Loucy (cell line): ENCODE measurements at regions not wholly inside any gene's neighbourhood (a gene's known extent, or its start where the extent isn't known, plus 50 kb on each side); places are given as distances from the start of the nearest gene placed in this dataset.

Experiments used
- EZH2phosphoT487 ChIP-seq: fragments of 200-600 bp; IDR thresholded peaks from 2 replicates; pipeline ENCODE4 v1.6.1; 2018; ENCODE audit warnings: antibody characterized with exemption, mild to moderate bottlenecking, moderate library complexity, borderline replicate concordance
- TF ChIP-seq, protein P1 (sequence below): fragments of 200-600 bp; sonication (generic); conservative IDR thresholded peaks from 2 replicates; pipeline ENCODE4 v1.5.1; 2014; ENCODE audit warnings: mild to moderate bottlenecking, antibody characterized with exemption, low read length

- TF ChIP-seq, protein P1, sequence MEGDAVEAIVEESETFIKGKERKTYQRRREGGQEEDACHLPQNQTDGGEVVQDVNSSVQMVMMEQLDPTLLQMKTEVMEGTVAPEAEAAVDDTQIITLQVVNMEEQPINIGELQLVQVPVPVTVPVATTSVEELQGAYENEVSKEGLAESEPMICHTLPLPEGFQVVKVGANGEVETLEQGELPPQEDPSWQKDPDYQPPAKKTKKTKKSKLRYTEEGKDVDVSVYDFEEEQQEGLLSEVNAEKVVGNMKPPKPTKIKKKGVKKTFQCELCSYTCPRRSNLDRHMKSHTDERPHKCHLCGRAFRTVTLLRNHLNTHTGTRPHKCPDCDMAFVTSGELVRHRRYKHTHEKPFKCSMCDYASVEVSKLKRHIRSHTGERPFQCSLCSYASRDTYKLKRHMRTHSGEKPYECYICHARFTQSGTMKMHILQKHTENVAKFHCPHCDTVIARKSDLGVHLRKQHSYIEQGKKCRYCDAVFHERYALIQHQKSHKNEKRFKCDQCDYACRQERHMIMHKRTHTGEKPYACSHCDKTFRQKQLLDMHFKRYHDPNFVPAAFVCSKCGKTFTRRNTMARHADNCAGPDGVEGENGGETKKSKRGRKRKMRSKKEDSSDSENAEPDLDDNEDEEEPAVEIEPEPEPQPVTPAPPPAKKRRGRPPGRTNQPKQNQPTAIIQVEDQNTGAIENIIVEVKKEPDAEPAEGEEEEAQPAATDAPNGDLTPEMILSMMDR: no peak
- no peak for TF ChIP-seq EZH2phosphoT487
These were observed 456.5 kb upstream of the ZNF608 start for GRCh38 chr5:125202871-125203438.
